Cardiac fibroblast (primary cell): ENCODE measurements at regions not wholly inside any gene's neighbourhood (a gene's known extent, or its start where the extent isn't known, plus 50 kb on each side); places are given as distances from the start of the nearest gene placed in this dataset.

Experiments used
- DNase-seq, 2 donors: peaks; one replicate each; pipeline versions ENCODE4 v3.0.0 to v3.0.0-alpha.2; 2010; ENCODE audit warnings: low read depth in 2 of 2
- H3K4me3 ChIP-seq, 2 donors: replicated peaks in 1 of 2; 1 replicate in 1 of 2; 2 replicates in 1 of 2; pipeline ENCODE4 v1.5.1; 2011; ENCODE audit warnings: low read depth in 2 of 2, low read length in 2 of 2, mild to moderate bottlenecking in 2 of 2, moderate library complexity in 1 of 2
- CTCF ChIP-seq: IDR thresholded peaks from one replicate; pipeline ENCODE4 v1.5.1; 2011; ENCODE audit warnings: low read depth, mild to moderate bottlenecking, low read length, inconsistent platforms

GRCh38 chr20:54284928-54285704 lies 77.2 kb downstream of the PFDN4 start:
- no peak for TF ChIP-seq CTCF
- DNase-seq, result peak in 1 of 2 donors; percentile 36
- no peak overlapping the region for H3K4me3 ChIP-seq

- TF ChIP-seq CTCF, result no peak
- DNase-seq, result no peak
- no peak overlapping the region for H3K4me3 ChIP-seq
Observed at GRCh38 chr20:54290636-54291035, 82.7 kb downstream of the PFDN4 start.

GRCh38 chr20:54291339-54292010 lies 83.6 kb downstream of the PFDN4 start:
- H3K4me3 ChIP-seq, result no peak overlapping the region
- no peak for DNase-seq
- TF ChIP-seq CTCF, result no peak

GRCh38 chr20:54292185-54292584 lies 84.3 kb downstream of the PFDN4 start:
- no peak for TF ChIP-seq CTCF
- H3K4me3 ChIP-seq, result no peak overlapping the region
- DNase-seq, result peak; percentile 31 to 38

GRCh38 chr20:54293526-54293925 lies 85.6 kb downstream of the PFDN4 start:
- H3K4me3 ChIP-seq, result no peak overlapping the region
- DNase-seq, result peak in 1 of 2 donors; percentile 52
- no peak for TF ChIP-seq CTCF

GRCh38 chr20:54294094-54294493 lies 86.2 kb downstream of the PFDN4 start:
- no peak for TF ChIP-seq CTCF
- H3K4me3 ChIP-seq, result no peak overlapping the region
- no peak for DNase-seq

- no peak for DNase-seq
- H3K4me3 ChIP-seq, result no peak overlapping the region
- TF ChIP-seq CTCF, result no peak
Observed at GRCh38 chr20:54295686-54296085, 87.8 kb downstream of the PFDN4 start.
